ENCODE measurements at regions not wholly inside any gene's neighbourhood (a gene's known extent, or its start where the extent isn't known, plus 50 kb on each side); places are given as distances from the start of the nearest gene placed in this dataset.

- Histone ChIP-seq H3K4me3 (ENCODE audit: low read depth, low read length) (no peak overlapping the region), H3K9me3 (ENCODE audit: severe bottlenecking) (peaks cover 2% of the 10 kb centered on the region), H3K36me3 (no peaks in the 10 kb centered on the region), H3K27ac (no peak overlapping the region), H3K27me3 (ENCODE audit: insufficient read depth, low read depth, severe bottlenecking) (no peaks in the 10 kb centered on the region)
- DNase-seq: no peak
- TF ChIP-seq, protein P1, sequence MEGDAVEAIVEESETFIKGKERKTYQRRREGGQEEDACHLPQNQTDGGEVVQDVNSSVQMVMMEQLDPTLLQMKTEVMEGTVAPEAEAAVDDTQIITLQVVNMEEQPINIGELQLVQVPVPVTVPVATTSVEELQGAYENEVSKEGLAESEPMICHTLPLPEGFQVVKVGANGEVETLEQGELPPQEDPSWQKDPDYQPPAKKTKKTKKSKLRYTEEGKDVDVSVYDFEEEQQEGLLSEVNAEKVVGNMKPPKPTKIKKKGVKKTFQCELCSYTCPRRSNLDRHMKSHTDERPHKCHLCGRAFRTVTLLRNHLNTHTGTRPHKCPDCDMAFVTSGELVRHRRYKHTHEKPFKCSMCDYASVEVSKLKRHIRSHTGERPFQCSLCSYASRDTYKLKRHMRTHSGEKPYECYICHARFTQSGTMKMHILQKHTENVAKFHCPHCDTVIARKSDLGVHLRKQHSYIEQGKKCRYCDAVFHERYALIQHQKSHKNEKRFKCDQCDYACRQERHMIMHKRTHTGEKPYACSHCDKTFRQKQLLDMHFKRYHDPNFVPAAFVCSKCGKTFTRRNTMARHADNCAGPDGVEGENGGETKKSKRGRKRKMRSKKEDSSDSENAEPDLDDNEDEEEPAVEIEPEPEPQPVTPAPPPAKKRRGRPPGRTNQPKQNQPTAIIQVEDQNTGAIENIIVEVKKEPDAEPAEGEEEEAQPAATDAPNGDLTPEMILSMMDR (IDR thresholded peaks at IDR 0.05; ENCODE audit: low read depth, low read length): no peak
These were observed 63.7 kb upstream of the LHCGR start for GRCh38 chr2:48819206-48819735.

GRCh38 chr2:48817355-48817754 lies 61.8 kb upstream of the LHCGR start:
- Histone ChIP-seq H3K4me3 (ENCODE audit: low read depth, low read length) (no peak overlapping the region), H3K9me3 (ENCODE audit: severe bottlenecking) (no peaks in the 10 kb centered on the region), H3K27me3 (ENCODE audit: insufficient read depth, low read depth, severe bottlenecking) (no peaks in the 10 kb centered on the region), H3K36me3 (no peaks in the 10 kb centered on the region), H3K27ac (no peak overlapping the region)
- TF ChIP-seq, protein P1 (IDR thresholded peaks at IDR 0.05; ENCODE audit: low read depth, low read length): no peak
- DNase-seq: no peak

- no peaks in the 10 kb centered on the region for H3K27me3 ChIP-seq (ENCODE audit: insufficient read depth, low read depth, severe bottlenecking)
- no peak for DNase-seq
- H3K27ac ChIP-seq: no peak overlapping the region
- H3K9me3 ChIP-seq (ENCODE audit: severe bottlenecking): no peaks in the 10 kb centered on the region
- no peak overlapping the region for H3K4me3 ChIP-seq (ENCODE audit: low read depth, low read length)
- no peaks in the 10 kb centered on the region for H3K36me3 ChIP-seq
- TF ChIP-seq, protein P1 (IDR thresholded peaks at IDR 0.05; ENCODE audit: low read depth, low read length): no peak
These were observed 56.9 kb upstream of the LHCGR start for GRCh38 chr2:48812416-48812815.

DNA sequence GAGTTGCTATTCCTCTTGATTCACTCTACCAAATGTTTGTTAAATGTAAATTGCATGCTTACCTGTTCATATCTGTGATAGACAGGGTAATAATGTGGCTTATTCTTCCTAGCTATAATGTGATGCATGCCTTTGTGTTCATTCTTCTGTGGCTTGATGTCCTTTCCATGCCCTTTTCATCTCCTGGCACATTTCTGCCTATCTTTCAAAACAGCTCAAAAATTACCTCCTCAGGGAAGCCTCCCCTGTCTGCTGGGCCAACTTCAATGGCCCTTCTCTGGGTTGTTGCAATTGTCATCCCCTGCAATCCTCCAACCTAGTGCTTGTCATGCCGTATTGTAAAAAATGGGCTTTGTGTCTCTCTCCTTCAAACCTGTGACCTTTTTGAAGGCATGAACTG lies 52.8 kb upstream of the LHCGR start:
- Histone ChIP-seq H3K27ac (no peak overlapping the region), H3K9me3 (ENCODE audit: severe bottlenecking) (no peaks in the 10 kb centered on the region), H3K36me3 (no peaks in the 10 kb centered on the region), H3K4me3 (ENCODE audit: low read depth, low read length) (no peak overlapping the region), H3K27me3 (ENCODE audit: insufficient read depth, low read depth, severe bottlenecking) (no peaks in the 10 kb centered on the region)
- TF ChIP-seq, protein P1 (IDR thresholded peaks at IDR 0.05; ENCODE audit: low read depth, low read length): no peak
- no peak for DNase-seq

Data from WERI-Rb-1 (cell line).